MM.1S (cell line): ENCODE measurements at regions not wholly inside any gene's neighbourhood (a gene's known extent, or its start where the extent isn't known, plus 50 kb on each side); places are given as distances from the start of the nearest gene placed in this dataset.

Source experiments
- EZH2 ChIP-seq: fragments of 300-600 bp; sonication (generic); optimal IDR thresholded peaks from 2 replicates; pipeline ENCODE3; 2017; ENCODE audit warnings: low read depth, mild to moderate bottlenecking, antibody characterized with exemption, low read length, mixed read lengths
- TF ChIP-seq, protein P1 (sequence below): fragments of 300-600 bp; sonication (generic); IDR thresholded peaks from 2 replicates; pipeline ENCODE4 v1.5.1; 2016; ENCODE audit warnings: antibody characterized with exemption, low read length, mixed read lengths

DNA sequence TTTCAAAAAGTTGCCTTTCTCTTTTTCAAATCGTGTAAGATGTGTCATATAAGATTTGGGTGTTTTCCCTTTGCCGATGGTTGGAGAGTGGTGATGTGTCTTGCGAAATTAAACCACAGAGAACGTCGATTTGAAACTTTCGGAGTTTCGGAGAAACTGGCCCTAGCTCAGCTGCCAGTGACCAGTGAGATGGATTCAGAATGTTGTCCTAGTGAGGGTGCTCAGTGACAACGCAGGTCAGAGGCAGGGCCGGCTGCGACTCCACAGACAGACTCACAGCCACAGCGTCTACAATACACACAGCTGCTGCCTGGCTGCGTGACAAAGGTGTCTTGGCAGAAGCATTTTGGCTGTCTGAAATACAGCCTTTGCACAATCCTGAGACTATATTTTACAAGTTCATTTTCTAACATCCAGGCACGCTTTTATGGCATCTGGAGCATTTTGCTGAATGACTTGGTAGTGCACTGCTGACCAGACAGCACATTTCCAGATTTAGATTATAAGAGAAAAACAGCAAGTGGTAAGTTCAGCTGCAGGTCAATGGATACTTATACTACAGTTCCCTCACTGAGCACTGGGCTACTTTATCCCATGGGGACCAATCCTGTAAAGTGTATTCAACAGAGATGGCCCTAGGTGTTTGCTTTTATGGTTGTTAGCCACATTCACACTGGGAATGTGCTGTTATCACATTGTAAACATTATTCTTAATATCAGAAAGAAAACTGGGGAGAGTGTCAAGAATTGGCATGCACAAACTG, 207.5 kb downstream of the KCNRG start:
- TF ChIP-seq, protein P1, sequence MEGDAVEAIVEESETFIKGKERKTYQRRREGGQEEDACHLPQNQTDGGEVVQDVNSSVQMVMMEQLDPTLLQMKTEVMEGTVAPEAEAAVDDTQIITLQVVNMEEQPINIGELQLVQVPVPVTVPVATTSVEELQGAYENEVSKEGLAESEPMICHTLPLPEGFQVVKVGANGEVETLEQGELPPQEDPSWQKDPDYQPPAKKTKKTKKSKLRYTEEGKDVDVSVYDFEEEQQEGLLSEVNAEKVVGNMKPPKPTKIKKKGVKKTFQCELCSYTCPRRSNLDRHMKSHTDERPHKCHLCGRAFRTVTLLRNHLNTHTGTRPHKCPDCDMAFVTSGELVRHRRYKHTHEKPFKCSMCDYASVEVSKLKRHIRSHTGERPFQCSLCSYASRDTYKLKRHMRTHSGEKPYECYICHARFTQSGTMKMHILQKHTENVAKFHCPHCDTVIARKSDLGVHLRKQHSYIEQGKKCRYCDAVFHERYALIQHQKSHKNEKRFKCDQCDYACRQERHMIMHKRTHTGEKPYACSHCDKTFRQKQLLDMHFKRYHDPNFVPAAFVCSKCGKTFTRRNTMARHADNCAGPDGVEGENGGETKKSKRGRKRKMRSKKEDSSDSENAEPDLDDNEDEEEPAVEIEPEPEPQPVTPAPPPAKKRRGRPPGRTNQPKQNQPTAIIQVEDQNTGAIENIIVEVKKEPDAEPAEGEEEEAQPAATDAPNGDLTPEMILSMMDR = no peak
- TF ChIP-seq EZH2 = no peak
